HEK293 (cell line): ENCODE measurements at regions not wholly inside any gene's neighbourhood (a gene's known extent, or its start where the extent isn't known, plus 50 kb on each side); places are given as distances from the start of the nearest gene placed in this dataset.
A peak's percentile ranks its signal among the peaks of the same experiment; 100 is the strongest.
"Not testable (repeated sequence)": the region's sequence is repeated elsewhere in the genome, so short reads cannot be mapped to it uniquely, and the experiment has no call there.

Source experiments
- CTCF ChIA-PET: fragments of 350-600 bp; formaldehyde crosslinking; extraction: SDS; loops from one replicate; lab custom pipeline; 2021; ENCODE audit warnings: antibody characterized with exemption; lab: Yijun Ruan, JAX
- POLR2A ChIA-PET: fragments of 300-600 bp; formaldehyde crosslinking; extraction: SDS; loops from one replicate; lab custom pipeline; 2020; ENCODE audit warnings: antibody characterized with exemption, inconsistent platforms; lab: Yijun Ruan, JAX
- H3K27ac ChIP-seq: fragments of 200-500 bp; sonication (Bioruptor generic); 2 replicates; pipeline ENCODE4 v1.5.1; 2014; ENCODE audit warnings: low read depth, low read length, control low read depth, inconsistent platforms; ENCODE audit errors: extremely low read depth
- H3K36me3 ChIP-seq, 2 experiments: fragments of 200-500 bp in 1 of 2; sonication (Bioruptor generic) in 1 of 2; 1 replicate in 1 of 2; 2 replicates in 1 of 2; pipeline ENCODE4 v1.5.1; 2014 to 2017; ENCODE audit warnings: inconsistent platforms in 2 of 2, low read length in 2 of 2; ENCODE audit not compliant: control insufficient read depth in 2 of 2, insufficient read depth in 1 of 2
- H3K4me1 ChIP-seq: fragments of 200-500 bp; sonication (Bioruptor generic); 2 replicates; pipeline ENCODE4 v1.5.1; 2014; ENCODE audit warnings: mild to moderate bottlenecking, low read length, inconsistent platforms; ENCODE audit not compliant: control insufficient read depth, insufficient read depth
- H3K4me3 ChIP-seq: 2 replicates; pipeline ENCODE4 v1.5.1; 2011; ENCODE audit warnings: low read depth, mild to moderate bottlenecking, control low read depth, low read length, moderate library complexity
- H3K9me3 ChIP-seq: fragments of 200-500 bp; sonication (Bioruptor generic); 2 replicates; pipeline ENCODE4 v1.5.1; 2014; ENCODE audit warnings: low read depth, low read length, inconsistent platforms; ENCODE audit not compliant: control insufficient read depth, insufficient read depth
- SALL2 ChIP-seq: fragments of 450-650 bp; formaldehyde crosslinking; IDR thresholded peaks from 2 replicates; pipeline ENCODE4 v1.5.0; 2017; ENCODE audit warnings: missing biosample characterization, mild to moderate bottlenecking, missing genetic modification characterization, borderline replicate concordance
- SETDB1 ChIP-seq: IDR thresholded peaks from one replicate; pipeline ENCODE4 v1.6.1; 2017; ENCODE audit warnings: mild to moderate bottlenecking, low read length, moderate library complexity, mixed read lengths; ENCODE audit not compliant: insufficient read length
- TRIM28 ChIP-seq: IDR thresholded peaks from 2 replicates; pipeline ENCODE4 v1.6.1; 2011; ENCODE audit warnings: low read length, control low read depth, borderline replicate concordance
- YY2 ChIP-seq: fragments of 450-650 bp; formaldehyde crosslinking; IDR thresholded peaks from 2 replicates; pipeline ENCODE4 v1.5.1; 2016; ENCODE audit warnings: missing biosample characterization, missing genetic modification characterization
- ZNF10 ChIP-seq: fragments of 450-650 bp; formaldehyde crosslinking; IDR thresholded peaks from 2 replicates; pipeline ENCODE4 v1.5.1; 2017; ENCODE audit warnings: missing biosample characterization, missing genetic modification characterization
- ZNF146 ChIP-seq: fragments of 450-650 bp; formaldehyde crosslinking; IDR thresholded peaks from 2 replicates; pipeline ENCODE4 v1.5.1; 2016; ENCODE audit warnings: missing biosample characterization, missing genetic modification characterization
- ZNF239 ChIP-seq: fragments of 450-650 bp; formaldehyde crosslinking; IDR thresholded peaks from 2 replicates; pipeline ENCODE4 v1.5.1; 2016; ENCODE audit warnings: missing biosample characterization, missing genetic modification characterization
- ZNF341 ChIP-seq: fragments of 450-650 bp; formaldehyde crosslinking; IDR thresholded peaks from 2 replicates; pipeline ENCODE4; 2016; ENCODE audit warnings: low read depth, missing biosample characterization, missing genetic modification characterization
- ZNF549 ChIP-seq: fragments of 450-650 bp; IDR thresholded peaks from 2 replicates; pipeline ENCODE4 v1.5.1; 2018; ENCODE audit warnings: missing biosample characterization, missing genetic modification characterization, mild to moderate bottlenecking, inconsistent platforms, moderate library complexity
- ZNF621 ChIP-seq: fragments of 450-650 bp; formaldehyde crosslinking; IDR thresholded peaks from 2 replicates; pipeline ENCODE4 v1.5.1; 2017; ENCODE audit warnings: missing biosample characterization, missing genetic modification characterization
- ZNF658 ChIP-seq: fragments of 450-650 bp; formaldehyde crosslinking; IDR thresholded peaks from 2 replicates; pipeline ENCODE4; 2016; ENCODE audit warnings: missing biosample characterization, missing genetic modification characterization
- TF ChIP-seq, protein P1 (sequence below): fragments of 450-650 bp; formaldehyde crosslinking; IDR thresholded peaks from 2 replicates; pipeline ENCODE4 v1.5.1; 2016; ENCODE audit warnings: missing biosample characterization, missing genetic modification characterization
- TF ChIP-seq, protein P2 (sequence below): fragments of 450-650 bp; formaldehyde crosslinking; IDR thresholded peaks from 2 replicates; pipeline ENCODE4 v1.5.1; 2017; ENCODE audit warnings: missing biosample characterization, missing genetic modification characterization
- TF ChIP-seq, protein P3 (sequence below): fragments of 450-650 bp; formaldehyde crosslinking; IDR thresholded peaks from 2 replicates; pipeline ENCODE4 v1.5.1; 2016; ENCODE audit warnings: missing biosample characterization, missing genetic modification characterization

DNA sequence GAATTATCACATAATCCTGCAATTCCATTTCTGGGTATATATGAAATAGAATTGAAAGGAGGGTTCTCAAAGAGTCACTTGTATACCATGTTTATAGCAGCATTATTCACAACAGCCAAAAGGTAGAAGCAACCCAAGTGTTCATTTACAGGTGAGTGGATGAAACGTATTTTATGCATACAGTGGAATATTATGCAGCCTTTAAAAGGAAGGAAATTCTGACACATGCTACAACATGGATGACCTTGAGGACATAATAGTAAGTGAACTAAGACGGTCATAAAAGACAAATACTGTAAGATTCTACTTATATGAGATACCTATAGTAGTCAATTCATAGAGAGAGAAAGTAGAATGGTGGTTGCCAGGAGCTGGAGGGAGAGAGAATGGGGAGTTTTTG is 110.8 kb upstream of the LIPC start:
- CTCF ChIA-PET, result no interaction called here
- POLR2A ChIA-PET, result no interaction called here
- TF ChIP-seq ZNF621 (tag by site-specific recombination) (no peak), ZNF146 (peak; percentile 60)
- H3K27ac ChIP-seq, result no peak overlapping the region
- no peaks in the 10 kb centered on the region for H3K9me3 ChIP-seq
- no peaks in the 10 kb centered on the region for H3K4me1 ChIP-seq
- no peak overlapping the region for H3K4me3 ChIP-seq
- no peaks in the 10 kb centered on the region for H3K36me3 ChIP-seq

DNA sequence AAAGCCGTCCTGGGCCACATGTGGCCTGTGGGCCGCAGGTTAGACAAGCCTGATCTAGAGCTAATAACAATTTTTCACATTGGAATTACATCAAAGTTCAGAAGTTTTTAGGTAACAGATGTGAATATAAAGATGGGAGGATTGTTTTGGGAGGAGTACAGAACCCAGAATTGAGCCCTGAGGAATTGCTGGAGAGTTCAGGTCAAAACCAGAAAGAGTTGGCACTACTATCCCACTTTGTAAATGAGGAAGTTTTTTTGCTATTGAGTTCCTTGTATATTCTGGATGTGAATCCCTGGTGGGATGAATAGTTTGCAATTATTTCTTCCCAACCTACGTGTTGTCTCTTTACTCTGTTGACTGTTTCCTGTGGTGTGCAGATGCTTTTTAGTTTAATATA is 109.5 kb upstream of the LIPC start:
- CTCF ChIA-PET, result no interaction called here
- H3K4me3 ChIP-seq, result no peak overlapping the region
- POLR2A ChIA-PET, result no interaction called here
- no peaks in the 10 kb centered on the region for H3K9me3 ChIP-seq
- TF ChIP-seq, protein P1, sequence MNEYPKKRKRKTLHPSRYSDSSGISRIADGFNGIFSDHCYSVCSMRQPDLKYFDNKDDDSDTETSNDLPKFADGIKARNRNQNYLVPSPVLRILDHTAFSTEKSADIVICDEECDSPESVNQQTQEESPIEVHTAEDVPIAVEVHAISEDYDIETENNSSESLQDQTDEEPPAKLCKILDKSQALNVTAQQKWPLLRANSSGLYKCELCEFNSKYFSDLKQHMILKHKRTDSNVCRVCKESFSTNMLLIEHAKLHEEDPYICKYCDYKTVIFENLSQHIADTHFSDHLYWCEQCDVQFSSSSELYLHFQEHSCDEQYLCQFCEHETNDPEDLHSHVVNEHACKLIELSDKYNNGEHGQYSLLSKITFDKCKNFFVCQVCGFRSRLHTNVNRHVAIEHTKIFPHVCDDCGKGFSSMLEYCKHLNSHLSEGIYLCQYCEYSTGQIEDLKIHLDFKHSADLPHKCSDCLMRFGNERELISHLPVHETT (tag by site-specific recombination), result no peak
- H3K4me1 ChIP-seq, result no peaks in the 10 kb centered on the region
- no peak overlapping the region for H3K27ac ChIP-seq
- no peaks in the 10 kb centered on the region for H3K36me3 ChIP-seq

DNA sequence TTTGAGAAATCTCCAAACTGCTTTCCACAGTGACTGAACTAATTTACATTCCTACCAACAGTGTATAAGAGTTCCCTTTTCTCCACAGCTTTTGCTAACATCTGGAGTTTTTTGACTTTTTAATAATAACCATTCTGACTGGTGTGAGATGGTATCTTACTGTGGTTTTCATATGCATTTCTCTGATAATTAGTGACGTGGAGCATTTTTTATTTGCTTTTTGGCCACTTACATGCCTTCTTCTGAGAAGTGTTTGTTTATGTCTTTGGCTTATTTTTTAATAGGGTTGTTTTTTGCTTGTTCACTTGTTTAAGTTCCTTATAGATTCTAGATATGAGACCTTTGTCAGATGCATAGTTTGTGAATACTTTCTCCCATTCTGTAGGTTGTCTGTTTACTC is 108.5 kb upstream of the LIPC start:
- POLR2A ChIA-PET, H3K27ac ChIP-seq, H3K4me1 ChIP-seq, H3K36me3 ChIP-seq, H3K9me3 ChIP-seq, H3K4me3 ChIP-seq: not testable (repeated sequence)
- CTCF ChIA-PET, result interaction anchor here (0.7 kb wide), 1 partner anchor 74 kb away, joined by 3 read pairs; no protein-coding TSS in a partner anchor

DNA sequence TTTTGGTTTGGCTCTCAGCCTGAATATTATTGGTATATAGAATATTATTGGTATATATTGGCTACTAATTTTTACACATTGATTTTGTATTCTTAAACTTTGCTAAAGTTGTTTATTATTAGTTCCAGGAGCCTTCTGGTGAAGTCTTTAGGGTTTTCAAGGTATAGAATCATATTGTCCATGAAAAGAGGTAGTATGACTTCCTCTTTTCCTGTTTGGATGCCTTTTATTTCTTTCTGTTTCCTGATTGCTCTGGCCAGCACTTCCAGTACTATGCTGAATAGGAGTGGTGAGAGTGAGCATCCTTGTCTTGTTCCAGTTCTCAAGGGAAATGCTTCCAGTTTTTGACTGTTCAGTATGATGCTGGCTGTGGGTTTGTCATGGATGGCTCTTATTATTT is 107.3 kb upstream of the LIPC start:
- POLR2A ChIA-PET, result no interaction called here

DNA sequence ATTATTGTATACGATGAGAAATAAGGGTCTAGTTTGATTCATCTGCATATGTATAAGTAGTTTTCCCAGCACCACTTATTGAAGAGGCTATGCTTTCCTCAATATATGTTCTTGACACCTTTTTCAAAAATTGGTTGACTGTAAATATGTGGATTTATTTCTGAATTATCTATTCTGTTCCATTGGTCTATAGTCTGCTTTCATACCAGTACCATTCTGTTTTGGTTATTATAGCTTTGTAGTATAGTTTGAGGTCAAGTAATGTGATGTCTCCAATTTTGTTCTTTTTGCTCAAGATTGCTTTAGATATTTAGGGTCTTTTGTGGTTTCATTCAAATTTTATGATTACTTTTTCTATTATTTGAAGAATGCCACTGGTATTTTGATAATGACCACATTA is 103.8 kb upstream of the LIPC start:
- POLR2A ChIA-PET, result interaction anchor here (0.6 kb wide), 1 partner anchor 93 kb away, joined by 5 read pairs; no protein-coding TSS in a partner anchor

More for the DNA sequence above, 107.3 kb upstream of the LIPC start:
- Histone ChIP-seq H3K36me3 (no peaks in the 10 kb centered on the region), H3K27ac (no peak overlapping the region), H3K4me1 (no peaks in the 10 kb centered on the region), H3K9me3 (no peaks in the 10 kb centered on the region), H3K4me3 (no peak overlapping the region)
- CTCF ChIA-PET, result interaction anchor here (1.1 kb wide), 1 partner anchor 22 kb away, joined by 3 read pairs; no protein-coding TSS in a partner anchor
- TF ChIP-seq SALL2 (tag by site-specific recombination), result no peak
- no peak for TF ChIP-seq ZNF341 (tag by site-specific recombination)
- TF ChIP-seq TRIM28, result no peak
- no peak for TF ChIP-seq ZNF239 (tag by site-specific recombination)
- no peak for TF ChIP-seq YY2 (tag by site-specific recombination)

DNA sequence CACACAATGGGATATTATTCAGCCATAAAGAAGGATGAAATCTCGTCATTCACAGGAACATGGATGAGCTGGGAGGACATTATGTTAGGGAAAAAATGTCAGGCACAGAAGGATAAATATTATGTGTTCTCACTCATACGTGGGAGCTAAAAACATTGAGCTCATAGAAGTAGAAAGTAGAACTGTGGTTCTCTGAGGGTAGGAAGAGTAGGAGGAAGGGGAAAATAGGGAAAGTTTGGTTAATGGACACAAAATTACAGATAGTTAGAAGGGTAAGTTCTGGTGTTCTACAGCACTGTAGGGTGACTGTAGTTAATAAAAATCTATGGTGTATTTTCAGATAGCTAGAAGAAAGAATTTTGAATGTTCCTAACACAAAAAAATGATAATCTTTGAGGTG is 102.6 kb upstream of the LIPC start:
- Histone ChIP-seq H3K9me3 (no peaks in the 10 kb centered on the region), H3K4me1 (peaks cover 8% of the 10 kb centered on the region; the same call in 1 of the 2 replicates), H3K4me3 (no peak overlapping the region), H3K27ac (no peak overlapping the region), H3K36me3 (no peaks in the 10 kb centered on the region)
- POLR2A ChIA-PET, result no interaction called here
- CTCF ChIA-PET, result interaction anchor here (0.5 to 1.0 kb wide), 4 partner anchors 12 to 37 kb away, joined by 3 to 5 read pairs (median 4); no protein-coding TSS in a partner anchor
- TF ChIP-seq, protein P2, sequence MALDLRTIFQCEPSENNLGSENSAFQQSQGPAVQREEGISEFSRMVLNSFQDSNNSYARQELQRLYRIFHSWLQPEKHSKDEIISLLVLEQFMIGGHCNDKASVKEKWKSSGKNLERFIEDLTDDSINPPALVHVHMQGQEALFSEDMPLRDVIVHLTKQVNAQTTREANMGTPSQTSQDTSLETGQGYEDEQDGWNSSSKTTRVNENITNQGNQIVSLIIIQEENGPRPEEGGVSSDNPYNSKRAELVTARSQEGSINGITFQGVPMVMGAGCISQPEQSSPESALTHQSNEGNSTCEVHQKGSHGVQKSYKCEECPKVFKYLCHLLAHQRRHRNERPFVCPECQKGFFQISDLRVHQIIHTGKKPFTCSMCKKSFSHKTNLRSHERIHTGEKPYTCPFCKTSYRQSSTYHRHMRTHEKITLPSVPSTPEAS, result peak; percentile 44
- TF ChIP-seq ZNF658, result no peak
- TF ChIP-seq, protein P3, sequence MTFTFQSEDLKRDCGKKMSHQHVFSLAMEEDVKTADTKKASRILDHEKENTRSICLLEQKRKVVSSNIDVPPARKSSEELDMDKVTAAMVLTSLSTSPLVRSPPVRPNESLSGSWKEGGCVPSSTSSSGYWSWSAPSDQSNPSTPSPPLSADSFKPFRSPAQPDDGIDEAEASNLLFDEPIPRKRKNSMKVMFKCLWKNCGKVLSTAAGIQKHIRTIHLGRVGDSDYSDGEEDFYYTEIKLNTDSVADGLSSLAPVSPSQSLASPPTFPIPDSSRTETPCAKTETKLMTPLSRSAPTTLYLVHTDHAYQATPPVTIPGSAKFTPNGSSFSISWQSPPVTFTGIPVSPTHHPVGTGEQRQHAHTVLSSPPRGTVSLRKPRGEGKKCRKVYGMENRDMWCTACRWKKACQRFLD (tag by site-specific recombination), result no peak

More for the DNA sequence above, 103.8 kb upstream of the LIPC start:
- Histone ChIP-seq H3K36me3 (no peaks in the 10 kb centered on the region), H3K9me3 (no peaks in the 10 kb centered on the region), H3K4me3 (no peak overlapping the region), H3K4me1 (peaks cover 8% of the 10 kb centered on the region; the same call in 1 of the 2 replicates), H3K27ac (no peak overlapping the region)
- CTCF ChIA-PET, result no interaction called here
- TF ChIP-seq ZNF10 (tag by site-specific recombination) (no peak), ZNF549 (tag by site-specific recombination) (no peak), SETDB1 (peak; percentile 62)
